ENCODE measurements at regions not wholly inside any gene's neighbourhood (a gene's known extent, or its start where the extent isn't known, plus 50 kb on each side); places are given as distances from the start of the nearest gene placed in this dataset.
A peak's percentile ranks its signal among the peaks of the same experiment; 100 is the strongest.

DNA sequence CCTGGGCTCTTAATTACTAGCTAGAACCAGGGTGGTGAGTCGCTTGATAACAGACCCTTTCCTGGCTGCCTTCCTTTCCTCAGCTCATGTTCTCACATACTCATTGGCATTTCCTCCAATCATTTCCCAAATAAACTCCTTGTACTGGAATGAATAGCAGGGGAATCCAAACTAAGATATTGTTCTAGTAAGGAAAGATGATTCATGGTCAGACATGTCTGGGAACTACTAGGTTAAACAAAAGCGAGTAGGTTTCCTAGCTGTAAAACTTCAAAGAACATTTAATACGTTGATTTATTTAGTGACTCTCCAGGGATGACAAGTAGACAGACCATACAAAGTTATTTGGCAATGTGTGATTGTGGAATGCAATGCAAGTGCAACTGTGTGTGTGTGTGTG lies 121.2 kb upstream of the KCNJ6 start:
- intact Hi-C loops (cut with micrococcal nuclease), result no loop called here
- ATAC-seq (no peak), DNase-seq (no peak)

GRCh38 chr21:38039369-38039768 lies 123.1 kb upstream of the KCNJ6 start:
- no peak for ATAC-seq
- intact Hi-C loops (cut with micrococcal nuclease), result no loop called here

DNA sequence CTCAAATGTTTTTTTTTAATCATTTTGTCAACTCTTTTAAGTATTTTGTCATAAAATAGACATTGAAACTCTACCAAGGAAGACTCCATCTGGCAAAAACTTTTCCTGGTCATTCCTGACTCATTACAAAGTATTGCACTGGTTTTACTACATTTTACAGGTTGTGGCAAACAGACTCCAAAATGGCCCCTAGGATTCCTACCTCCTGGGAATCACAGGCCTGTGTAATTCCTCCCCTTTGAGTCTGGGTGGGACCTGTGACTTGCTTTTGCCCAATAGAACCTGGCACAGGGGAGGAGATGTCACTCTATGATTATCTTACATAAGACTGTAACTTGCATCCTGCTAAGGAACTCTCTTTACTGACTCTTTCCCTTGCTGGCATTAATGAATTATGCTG lies 123.6 kb upstream of the KCNJ6 start:
- intact Hi-C loops (cut with micrococcal nuclease), result loop anchor here (10.0 kb wide), 1 partner anchor 65 kb away; no protein-coding TSS in a partner anchor
- DNase-seq (no peak), ATAC-seq (no peak)

More at GRCh38 chr21:38039369-38039768, 123.1 kb upstream of the KCNJ6 start:
- no peak for DNase-seq

- DNase-seq (no peak), ATAC-seq (no peak)
- intact Hi-C loops (cut with micrococcal nuclease), result loop anchor here (10.0 kb wide), 1 partner anchor 63 kb away; no protein-coding TSS in a partner anchor
Measured at GRCh38 chr21:38041493-38041892, 125.2 kb upstream of the KCNJ6 start.

DNA sequence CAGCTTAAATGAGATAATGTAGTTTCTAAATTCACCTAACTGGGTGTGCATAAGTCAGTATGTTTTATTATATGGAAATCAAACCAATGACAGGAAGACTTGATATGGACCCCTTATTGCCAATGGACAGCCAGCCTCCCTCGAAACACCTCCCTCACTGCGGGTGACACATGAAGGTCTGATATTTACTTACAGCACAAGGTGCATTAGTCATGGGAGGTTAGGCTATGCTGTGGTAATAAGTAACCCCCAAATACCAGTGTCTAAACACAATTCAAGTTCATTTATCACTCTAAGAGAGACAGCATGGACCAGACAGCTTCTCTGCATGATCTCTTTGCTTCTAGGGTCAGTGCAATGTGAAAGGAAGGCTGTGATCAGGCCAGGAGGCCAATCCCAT lies 126.0 kb upstream of the KCNJ6 start:
- ATAC-seq, result no peak
- intact Hi-C loops (cut with micrococcal nuclease), result loop anchor here (10.0 kb wide), 1 partner anchor 63 kb away; no protein-coding TSS in a partner anchor
- DNase-seq, result no peak

DNA sequence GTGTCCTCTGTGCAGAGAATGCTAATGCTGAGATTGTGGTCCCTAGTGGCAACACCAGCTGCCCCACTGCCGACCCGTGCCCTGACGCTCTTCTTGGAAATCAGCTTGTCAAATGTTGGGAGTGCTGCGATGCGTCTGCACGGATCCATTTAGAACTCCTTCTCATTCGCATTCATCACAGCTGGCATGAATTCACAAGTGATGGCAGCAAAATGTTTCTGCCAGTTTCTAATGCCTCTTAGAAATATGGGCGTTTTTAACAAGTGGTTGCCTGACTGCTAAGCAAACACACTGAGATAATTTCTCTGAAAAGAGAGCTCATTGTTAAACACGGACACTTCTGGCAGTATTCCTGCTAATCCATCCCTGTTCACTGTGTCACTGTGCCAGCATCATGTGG lies 131.9 kb upstream of the KCNJ6 start:
- DNase-seq (no peak), ATAC-seq (no peak)
- intact Hi-C loops (cut with micrococcal nuclease), result loop anchor here (10.0 kb wide), 1 partner anchor 57 kb away; no protein-coding TSS in a partner anchor

DNA sequence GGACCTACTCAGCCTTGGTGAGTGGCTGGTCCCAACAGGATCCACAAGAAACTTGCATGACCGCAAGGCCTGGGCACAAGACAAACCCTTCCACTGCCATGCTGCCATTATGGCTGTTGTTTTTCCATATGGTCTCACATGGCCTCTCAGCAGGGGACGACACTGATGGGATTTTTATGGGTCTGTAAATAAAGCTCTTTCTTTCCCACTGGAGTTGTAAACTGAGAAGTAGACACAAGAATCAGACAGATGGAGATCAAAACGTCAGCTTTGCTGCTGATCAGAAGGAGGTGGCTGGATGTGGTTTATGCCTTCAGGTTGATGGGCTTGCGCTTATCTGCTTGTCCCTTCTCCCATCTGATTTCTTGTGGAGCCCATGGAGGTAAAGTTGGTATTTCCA lies 138.1 kb upstream of the KCNJ6 start:
- DNase-seq, result no peak
- intact Hi-C loops (cut with micrococcal nuclease), result no loop called here
- no peak for ATAC-seq

DNA sequence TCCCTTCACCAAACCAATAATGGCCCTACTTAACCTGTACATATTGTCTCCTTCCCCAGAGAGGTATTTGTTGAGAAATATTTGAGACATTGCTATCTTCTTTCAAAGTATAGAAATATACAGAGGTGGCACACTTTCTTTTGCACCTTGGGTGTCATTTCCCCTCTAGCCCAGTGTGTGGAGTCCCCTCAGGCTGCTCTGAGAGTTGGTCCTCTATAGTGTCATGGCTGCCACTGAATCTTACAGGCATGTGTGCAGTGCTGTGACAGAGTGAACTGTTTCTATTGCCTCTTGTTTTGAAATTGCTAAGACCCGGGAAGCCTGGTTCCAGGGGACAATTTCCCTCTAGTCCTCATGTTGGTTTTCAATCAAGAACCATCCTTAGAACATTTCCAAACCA lies 140.2 kb upstream of the KCNJ6 start:
- intact Hi-C loops (cut with micrococcal nuclease), result no loop called here
- ATAC-seq (no peak), DNase-seq (no peak)

GRCh38 chr21:38057626-38058025 lies 141.4 kb upstream of the KCNJ6 start:
- DNase-seq, result no peak
- intact Hi-C loops (cut with micrococcal nuclease), result no loop called here
- no peak for ATAC-seq

GRCh38 chr21:38060533-38060932 lies 144.3 kb upstream of the KCNJ6 start:
- no peak for DNase-seq
- no peak for ATAC-seq
- intact Hi-C loops (cut with micrococcal nuclease), result no loop called here

GRCh38 chr21:38067086-38067739 lies 151.0 kb upstream of the KCNJ6 start:
- intact Hi-C loops (cut with micrococcal nuclease), result no loop called here
- ATAC-seq (no peak), DNase-seq (no peak)

DNA sequence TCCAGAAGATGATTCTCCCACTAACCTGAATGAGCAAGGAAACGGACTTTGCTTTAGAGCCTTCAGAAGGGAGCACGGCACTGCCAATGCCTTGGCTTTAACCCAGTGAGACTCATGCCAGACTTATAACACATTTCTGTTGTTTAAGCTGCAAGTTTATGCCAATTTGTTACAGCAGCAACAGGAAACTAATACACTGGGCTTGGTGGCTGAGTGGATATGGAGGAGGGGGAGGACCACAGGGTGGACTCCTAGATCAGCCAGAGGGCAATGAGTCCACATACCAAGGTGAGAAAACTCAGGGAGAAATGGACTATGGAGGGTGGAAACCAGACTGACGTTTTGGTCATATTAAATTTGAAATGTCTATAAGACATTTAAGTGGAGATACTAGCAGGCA lies 156.2 kb upstream of the KCNJ6 start:
- intact Hi-C loops (cut with micrococcal nuclease), result no loop called here
- no peak for DNase-seq

DNA sequence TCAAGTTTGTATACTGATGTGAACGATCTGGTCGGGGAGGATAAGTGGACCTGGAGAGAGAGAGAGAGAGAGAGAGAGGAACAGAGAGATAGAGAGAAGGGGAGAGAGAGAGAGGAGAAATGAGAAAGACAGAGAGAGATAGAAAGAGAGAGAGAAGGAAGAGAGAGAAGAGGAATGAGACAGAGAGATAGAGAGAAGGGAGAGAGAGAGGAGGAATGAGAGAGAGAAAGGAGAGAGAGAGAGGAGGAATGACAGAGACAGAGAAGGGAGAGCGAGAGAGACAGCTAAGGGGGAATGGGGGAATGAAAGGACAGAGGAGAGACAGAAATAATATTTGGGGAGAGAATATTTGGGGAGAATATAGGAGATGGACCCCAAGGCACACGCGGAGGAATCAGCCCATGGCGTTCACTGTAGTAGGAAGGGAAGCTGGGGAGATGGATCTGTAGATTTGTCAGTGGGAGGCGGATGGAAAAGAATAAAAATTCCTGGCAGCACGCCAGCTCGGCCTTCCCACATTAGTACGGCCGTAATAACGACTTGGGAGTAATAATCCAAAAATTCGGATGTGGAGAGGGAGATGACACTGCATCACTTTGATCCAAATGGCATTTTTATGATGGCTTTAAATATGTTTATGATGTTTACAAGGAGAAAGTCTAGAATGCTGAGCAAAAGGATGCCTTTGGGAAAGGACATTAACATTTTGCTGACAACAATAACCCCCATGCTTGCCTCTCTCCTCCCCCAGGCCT lies 159.8 kb upstream of the KCNJ6 start:
- ATAC-seq (no peak), DNase-seq (no peak)
- intact Hi-C loops (cut with micrococcal nuclease), result no loop called here

More for the DNA sequence above, 156.2 kb upstream of the KCNJ6 start:
- no peak for ATAC-seq

DNA sequence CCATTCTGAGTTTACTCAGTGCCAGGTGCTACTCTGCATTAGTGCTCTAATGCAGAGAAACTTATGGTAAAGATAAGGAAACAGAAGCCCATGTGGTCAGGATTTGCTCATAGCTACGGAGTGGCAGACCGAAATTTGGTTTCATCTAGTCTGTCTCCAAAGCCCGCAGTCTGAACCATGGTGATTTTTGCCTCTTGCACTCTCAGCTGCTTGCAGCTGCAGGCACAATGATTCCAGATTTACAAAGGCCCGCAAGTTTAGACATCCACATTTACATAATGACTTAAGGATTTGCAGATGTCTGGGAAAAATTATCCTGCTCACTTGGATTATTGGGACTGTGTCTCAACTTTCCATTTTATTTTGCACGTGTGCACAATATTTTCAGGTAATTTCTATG lies 161.3 kb upstream of the KCNJ6 start:
- ATAC-seq, result no peak
- intact Hi-C loops (cut with micrococcal nuclease), result no loop called here
- DNase-seq, result no peak

GRCh38 chr21:38080888-38081287 lies 164.6 kb upstream of the KCNJ6 start:
- intact Hi-C loops (cut with micrococcal nuclease), result no loop called here
- ATAC-seq (peak; percentile 97), DNase-seq (peak; percentile 49)

GRCh38 chr21:38081708-38082107 lies 165.5 kb upstream of the KCNJ6 start:
- ATAC-seq, result peak; percentile 67
- intact Hi-C loops (cut with micrococcal nuclease), result no loop called here
- no peak for DNase-seq

GRCh38 chr21:38082936-38083485 lies 166.8 kb upstream of the KCNJ6 start:
- ATAC-seq (no peak), DNase-seq (no peak)
- intact Hi-C loops (cut with micrococcal nuclease), result no loop called here

DNA sequence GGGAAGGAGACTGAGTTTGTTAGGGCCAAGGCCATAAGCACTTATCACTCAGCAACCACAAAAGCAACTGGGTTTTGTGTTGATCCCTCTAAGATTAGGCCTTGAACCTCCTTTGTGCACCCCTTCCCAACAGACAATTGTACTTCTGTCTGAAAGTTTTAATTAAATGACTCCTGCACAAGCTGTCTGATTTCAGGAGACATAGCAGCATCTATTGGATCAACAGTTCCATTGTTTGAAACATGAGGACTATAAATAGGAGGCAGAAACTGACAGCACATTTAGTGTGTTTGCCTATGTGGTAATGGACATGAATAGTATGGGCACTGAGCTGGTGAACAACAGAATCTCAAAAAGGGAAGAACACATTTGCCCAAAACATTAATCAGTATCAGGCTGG lies 167.3 kb upstream of the KCNJ6 start:
- intact Hi-C loops (cut with micrococcal nuclease), result no loop called here
- no peak for ATAC-seq
- no peak for DNase-seq

DNA sequence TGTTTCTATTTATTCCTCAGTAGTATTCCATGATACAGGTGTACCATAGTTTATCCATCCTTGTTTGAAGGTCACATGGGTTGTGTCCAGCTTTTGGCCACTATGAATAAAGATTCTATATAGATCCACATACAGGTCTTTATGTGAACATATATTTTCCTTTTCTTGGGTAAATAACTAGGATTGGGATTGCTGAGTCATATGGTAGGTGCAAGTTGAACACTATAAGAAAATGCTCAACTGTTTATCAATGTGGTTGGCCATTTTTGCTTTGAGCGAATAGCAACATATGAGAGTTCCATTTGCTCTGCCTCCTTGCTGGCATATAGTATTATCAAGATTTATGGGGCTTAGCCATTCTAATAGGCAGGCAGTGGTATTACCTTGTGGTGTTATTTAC lies 170.2 kb upstream of the KCNJ15 start:
- no peak for ATAC-seq
- no peak for DNase-seq
- intact Hi-C loops (cut with micrococcal nuclease), result no loop called here

DNA sequence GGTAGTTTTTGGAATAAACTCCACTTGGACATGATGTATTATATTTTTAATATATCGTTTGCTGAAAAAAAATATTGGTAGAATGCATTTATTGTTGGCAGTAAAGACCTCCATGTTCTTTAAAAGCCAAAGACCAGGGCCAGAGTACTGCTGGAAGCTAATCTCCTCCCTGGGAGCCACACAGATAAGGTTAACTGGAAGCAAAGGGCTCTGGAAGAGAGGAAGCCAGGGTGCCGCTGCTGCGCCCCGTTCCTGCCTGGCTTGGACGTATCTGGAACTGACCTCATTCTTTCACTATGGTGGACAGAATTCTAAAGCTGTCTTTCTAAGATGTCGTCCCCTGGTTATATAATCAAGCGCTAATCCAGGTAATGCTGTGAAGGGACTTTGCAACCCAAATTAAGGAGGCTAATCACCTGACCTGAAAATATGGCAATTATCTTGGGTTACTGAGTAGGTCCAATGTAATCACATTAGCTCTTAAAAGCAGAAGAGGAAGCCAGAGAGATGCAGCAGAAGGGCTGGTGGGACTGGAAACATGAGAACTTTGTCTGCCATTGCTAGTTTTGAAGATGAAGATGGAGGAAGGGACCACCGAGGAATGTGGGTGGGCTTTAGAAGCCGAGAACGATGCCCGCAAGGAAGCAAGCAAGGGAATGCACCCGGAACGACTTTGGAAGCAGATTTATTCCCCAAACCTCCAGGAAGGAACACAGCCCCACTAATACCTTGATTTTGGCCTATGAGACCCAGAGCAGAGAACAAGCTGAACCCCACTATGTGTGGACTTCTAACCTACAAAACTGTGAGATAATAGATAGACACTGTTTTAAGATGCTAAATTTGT lies 167.7 kb upstream of the KCNJ15 start:
- ATAC-seq (peak; percentile 78), DNase-seq (no peak)
- intact Hi-C loops (cut with micrococcal nuclease), result no loop called here
